Glomerular visceral epithelial cell (primary cell): ENCODE measurements at regions not wholly inside any gene's neighbourhood (a gene's known extent, or its start where the extent isn't known, plus 50 kb on each side); places are given as distances from the start of the nearest gene placed in this dataset.

Source experiments
- DNase-seq: peaks from one replicate; pipeline ENCODE4 v3.0.0-alpha.2; 2016; ENCODE audit errors: extremely low spot score

DNA sequence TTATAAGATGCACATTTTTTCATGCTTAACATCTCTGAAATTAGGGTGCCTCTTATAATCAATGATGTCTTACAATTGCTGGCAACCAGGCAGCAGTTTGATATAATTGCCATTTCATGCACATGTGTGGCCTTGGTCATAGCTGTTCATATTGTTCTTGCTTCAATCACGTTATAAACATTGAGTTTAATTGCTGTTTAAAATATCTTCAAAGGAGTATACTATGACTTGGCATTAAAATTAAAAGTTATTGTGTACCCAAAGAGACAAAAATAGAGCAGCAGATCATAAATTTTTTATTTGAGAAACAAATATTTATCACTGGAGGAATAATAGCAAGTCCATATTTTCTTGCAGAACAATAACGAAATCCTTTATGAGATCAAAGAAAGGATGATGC lies 325.5 kb downstream of the LMX1A start:
- no peak for DNase-seq

DNA sequence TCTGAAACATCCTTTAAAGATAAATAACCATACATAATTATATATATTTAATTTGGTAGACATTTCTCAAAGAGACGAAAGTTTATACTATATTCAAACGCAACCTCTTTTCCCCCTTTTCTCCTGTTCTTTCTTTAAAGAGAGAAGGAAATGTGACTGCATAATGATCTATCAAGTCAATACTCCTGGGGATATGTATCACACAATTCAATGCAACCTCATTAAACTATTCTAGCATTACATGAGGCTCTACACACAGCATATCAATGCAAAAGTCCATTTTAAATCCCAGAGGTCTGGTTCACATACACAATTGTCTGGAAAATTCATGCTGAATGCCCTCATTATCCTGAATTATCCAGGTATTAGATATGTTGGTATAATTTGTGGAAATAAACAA lies 330.7 kb downstream of the LMX1A start:
- DNase-seq, result no peak

- DNase-seq, result no peak
These were observed 341.8 kb downstream of the LMX1A start for GRCh38 chr1:165014753-165015152.

DNA sequence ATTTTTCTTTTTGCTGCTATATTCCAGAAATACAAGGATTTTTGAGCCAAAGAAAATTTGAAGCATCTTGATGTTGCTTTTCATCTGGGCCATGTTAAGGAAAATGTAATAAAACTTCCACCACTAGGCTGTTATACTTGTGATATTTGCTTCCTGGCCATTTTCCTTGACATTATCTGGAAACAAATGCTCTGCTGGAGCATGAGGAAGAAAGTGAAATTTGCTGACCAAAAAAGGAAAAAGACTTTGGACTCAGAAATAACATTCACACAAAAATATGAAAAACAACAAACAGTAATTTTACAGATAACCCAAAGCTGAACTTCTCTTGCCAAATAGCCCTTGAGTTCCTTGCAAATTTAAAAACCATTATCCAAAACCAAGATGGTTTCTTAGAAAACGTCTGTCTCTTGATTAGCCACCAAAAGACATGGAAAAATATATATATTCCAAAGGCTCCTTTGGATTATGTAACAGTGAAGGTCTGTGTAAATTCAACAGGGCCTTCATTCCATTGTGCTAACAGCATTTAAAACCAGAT lies 344.5 kb downstream of the LMX1A start:
- no peak for DNase-seq

DNA sequence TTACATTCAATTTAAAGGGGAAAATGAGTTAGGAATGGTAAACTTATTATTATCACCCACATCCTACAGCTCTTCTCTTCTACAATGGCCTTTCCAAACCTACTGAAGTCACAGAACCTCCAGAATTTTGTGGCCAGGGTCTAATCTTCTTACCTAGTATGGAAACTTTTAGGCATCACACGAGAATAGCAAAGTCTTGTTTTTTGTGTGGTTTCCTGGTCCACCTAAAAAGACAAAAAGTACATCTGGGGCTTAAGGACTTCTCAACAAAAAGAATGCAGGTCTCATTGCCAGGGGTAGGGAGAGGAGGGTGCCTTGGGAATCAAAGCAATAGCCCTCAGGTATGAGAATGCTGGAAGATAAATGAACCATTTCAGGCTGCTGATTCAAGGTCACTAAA lies 345.3 kb downstream of the LMX1A start:
- DNase-seq, result no peak

DNA sequence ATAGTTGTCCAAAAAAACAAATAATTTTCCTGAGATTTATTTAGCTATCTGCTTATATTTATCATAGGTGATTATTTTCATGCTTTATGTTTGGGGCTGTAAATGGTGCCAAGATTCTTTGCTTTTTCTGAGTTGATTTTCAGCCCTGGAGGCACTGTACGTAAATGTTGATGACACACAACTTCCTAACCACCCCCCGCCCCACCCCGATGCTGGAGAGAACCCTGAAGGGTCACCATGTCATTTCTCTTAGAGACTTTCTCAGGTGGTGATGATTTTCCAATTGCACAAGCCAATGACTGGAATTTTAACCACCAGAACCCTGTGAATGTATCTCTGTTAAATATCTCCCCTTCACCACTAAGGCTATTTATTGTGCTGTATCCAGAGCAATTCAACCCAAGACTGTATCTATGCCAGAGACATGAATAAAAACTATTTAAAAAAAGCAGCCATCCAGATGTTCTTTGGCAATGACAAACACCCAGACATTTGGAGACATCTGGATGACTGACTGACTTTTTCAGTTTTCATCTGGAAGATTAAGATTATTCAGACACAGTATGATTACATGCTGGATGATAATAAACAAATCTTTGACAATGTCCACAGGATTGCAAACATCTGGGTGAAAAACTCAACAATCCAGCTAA lies 346.0 kb downstream of the LMX1A start:
- no peak for DNase-seq

GRCh38 chr1:165006831-165007230 lies 349.7 kb downstream of the LMX1A start:
- DNase-seq, result no peak

GRCh38 chr1:164999146-164999545 lies 357.4 kb downstream of the LMX1A start:
- no peak for DNase-seq

DNA sequence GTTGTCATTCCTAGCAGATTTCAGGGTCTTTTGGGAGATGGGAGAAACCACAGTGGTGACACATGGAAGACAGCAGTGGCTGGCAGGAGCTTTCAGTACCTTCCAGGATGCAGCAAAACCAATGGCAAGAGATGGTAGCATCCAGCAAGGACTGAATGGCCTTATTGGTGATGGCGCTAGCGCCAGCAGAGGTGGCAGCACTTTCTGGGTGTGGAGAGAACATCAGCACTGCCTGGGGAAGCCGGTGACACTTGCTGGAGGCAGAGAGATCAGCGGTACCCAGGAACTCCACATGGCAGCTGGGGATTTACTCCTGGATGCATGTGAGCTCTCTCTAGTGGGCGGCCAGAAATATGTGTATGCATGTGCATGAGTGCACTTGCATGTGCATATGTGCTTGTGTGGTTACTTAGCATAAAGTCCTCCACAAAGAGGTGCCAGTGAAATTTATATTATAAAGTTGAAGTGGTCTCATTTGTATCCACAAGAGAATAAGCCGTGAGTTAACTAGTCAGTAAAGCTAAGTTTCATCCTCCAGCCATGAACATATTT lies 364.7 kb downstream of the LMX1A start:
- no peak for DNase-seq

- no peak for DNase-seq
These were observed 373.4 kb downstream of the LMX1A start for GRCh38 chr1:164983023-164983650.

- DNase-seq, result no peak
These were observed 374.0 kb downstream of the LMX1A start for GRCh38 chr1:164982545-164982944.

DNA sequence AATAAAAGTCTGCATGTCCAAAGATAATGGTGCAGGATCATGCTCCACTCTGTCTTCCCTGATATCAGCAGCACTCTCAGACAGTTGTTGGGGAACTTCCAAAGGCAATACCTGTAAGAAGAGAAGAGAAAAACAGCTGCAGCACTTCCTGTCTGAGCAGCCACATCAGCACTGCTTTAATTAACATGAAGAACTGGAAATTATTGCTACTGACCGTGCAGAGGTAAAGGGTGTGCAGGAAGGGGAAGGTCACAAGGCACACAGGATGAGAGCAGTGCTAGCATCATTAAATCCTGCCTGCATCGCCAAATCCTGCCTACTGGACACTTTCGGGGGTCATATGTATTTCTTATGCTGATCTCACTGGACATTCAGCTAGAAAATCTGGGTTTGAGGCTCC lies 379.0 kb downstream of the LMX1A start:
- no peak for DNase-seq

DNA sequence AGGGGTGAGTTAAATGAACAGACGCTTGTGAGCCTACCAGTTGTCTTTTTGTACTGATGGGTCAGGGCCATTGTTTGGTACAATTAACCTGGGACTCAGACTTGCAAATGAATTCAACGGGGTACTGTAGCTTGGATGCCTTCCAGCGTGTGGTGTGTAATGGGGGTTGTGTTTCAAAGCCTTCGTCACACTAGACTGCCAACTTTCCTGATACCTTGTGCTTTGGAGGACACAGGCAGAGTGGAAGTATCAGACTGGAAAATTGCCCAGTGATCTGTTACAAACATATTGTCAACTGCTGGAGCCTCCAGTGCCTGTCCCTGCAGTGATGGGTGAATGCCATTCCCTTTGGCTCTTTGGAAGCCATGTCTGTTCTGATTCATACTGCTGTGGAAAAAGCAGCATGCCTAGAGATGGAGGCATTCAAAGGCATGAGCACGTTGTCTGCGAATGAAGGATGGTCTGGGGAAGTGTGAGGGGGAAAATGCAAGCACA lies 384.5 kb downstream of the LMX1A start:
- DNase-seq, result no peak

- no peak for DNase-seq
These were observed 385.1 kb downstream of the LMX1A start for GRCh38 chr1:164971391-164971790.

- DNase-seq, result no peak
These were observed 387.3 kb downstream of the LMX1A start for GRCh38 chr1:164969253-164969652.

GRCh38 chr1:164967300-164967699 lies 389.2 kb downstream of the LMX1A start:
- DNase-seq, result no peak

GRCh38 chr1:164961715-164962114 lies 394.8 kb downstream of the LMX1A start:
- DNase-seq, result no peak

DNA sequence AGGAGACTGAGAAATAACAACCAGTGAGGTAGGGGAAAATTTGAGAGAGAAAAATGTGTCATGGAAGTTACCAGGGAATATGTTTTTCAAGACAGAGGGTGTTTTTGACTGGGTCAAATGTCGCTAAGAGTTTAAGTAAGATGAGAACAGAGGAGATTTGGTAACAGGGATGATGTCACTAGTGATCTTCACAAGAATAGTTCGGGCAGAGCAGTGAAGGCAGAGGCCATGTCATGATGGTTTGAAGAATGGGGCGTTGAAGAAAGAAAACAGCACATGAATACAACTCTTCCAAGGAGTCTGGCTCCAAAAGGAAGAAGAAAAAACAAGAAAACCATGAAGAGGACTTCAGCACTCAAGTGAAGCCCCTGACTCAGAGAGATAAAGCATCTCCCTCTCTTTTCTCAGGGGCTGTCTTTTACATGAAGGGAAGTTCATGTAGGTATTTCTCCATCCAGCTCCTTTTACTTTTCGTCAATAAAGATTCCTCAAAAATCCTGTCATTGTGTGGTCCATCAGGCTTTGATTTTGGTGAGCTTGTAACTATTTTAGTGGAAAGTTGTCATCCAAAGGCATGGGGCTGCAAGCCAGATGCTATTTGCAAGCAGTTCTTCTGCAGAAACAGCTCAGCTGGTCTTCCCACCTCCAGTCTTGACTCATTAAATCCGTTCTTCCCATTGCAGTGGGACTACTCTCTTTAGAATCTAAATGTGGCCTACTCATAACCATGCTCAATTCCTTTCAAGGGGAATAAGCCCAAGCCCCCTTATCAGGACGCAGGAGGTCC lies 397.3 kb downstream of the LMX1A start:
- DNase-seq, result no peak

GRCh38 chr1:164953815-164954214 lies 394.8 kb downstream of the PBX1 start:
- DNase-seq, result no peak

DNA sequence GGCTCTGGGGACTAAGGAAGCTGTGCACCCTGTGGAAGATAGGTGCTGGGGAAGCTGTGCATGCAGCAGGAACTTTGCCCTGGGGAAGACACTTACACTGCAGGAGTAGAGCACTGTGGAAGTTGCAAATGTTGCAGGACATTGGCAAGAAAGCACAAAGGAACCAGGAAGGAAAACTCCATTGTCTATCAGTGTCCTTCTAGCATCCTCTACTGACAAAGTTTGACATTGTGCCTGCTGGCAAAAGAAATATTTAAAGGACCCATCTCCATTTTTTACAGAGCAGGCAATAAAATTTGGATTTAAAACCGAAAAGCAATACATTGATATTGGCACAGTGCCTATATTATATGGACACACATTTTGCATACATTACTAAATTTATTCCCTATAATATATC lies 394.1 kb downstream of the PBX1 start:
- no peak for DNase-seq

GRCh38 chr1:164951508-164951907 lies 392.5 kb downstream of the PBX1 start:
- DNase-seq, result no peak

DNA sequence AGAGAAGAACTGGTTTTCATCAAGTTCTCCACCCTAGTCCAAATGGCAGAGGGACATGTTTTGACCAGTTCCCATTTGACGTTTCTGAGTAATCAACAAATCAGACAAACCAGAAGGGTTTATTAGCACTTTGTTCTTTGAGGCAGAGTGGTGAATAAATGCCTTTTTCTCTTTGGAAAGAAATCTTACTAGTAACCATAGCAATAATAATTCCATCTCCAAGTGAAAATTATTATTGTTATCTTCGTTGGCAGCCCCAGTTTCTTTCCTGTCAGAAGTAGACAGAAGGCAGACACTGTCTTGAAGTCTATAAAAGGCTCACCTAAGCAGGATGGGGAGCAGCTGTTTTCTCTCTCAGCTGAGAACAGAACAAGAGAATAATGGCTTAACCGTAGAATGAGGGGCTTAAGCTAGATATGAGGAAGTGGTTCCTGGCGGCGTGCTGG lies 391.6 kb downstream of the PBX1 start:
- DNase-seq, result no peak
